Thyroid gland (tissue), 4 donors: ENCODE measurements at regions not wholly inside any gene's neighbourhood (a gene's known extent, or its start where the extent isn't known, plus 50 kb on each side); places are given as distances from the start of the nearest gene placed in this dataset.

Experiments used
- DNase-seq, 2 donors: peaks; one replicate each; pipeline ENCODE4 v3.0.0-alpha.2; 2019
- H3K27ac ChIP-seq, 3 donors: fragments of 200-600 bp; sonication (generic); 1 replicate in 2 of 3; 2 replicates in 1 of 3; pipeline ENCODE4 v1.5.1; 2016 to 2019; ENCODE audit warnings: mild to moderate bottlenecking in 1 of 3, moderate library complexity in 1 of 3
- H3K27me3 ChIP-seq: fragments of 200-600 bp; sonication (generic); one replicate; pipeline ENCODE4 v1.5.1; 2019
- H3K36me3 ChIP-seq, 2 donors: fragments of 200-600 bp; sonication (generic); one replicate each; pipeline ENCODE4 v1.5.1; 2016 to 2019
- H3K4me1 ChIP-seq, 2 donors: fragments of 200-600 bp; sonication (generic); one replicate each; pipeline ENCODE4 v1.5.1; 2017 to 2019
- H3K4me3 ChIP-seq, 3 donors: fragments of 200-600 bp; sonication (generic); replicated peaks in 1 of 3; 1 replicate in 2 of 3; 2 replicates in 1 of 3; pipeline ENCODE4 v1.5.1; 2016; ENCODE audit warnings: mild to moderate bottlenecking in 1 of 3
- H3K9me3 ChIP-seq: fragments of 200-600 bp; sonication (generic); one replicate; pipeline ENCODE4 v1.5.1; 2017
- POLR2A ChIP-seq, 2 donors: fragments of 450-650 bp; IDR thresholded peaks; one replicate each; pipeline ENCODE4 v1.6.1; 2017; ENCODE audit warnings: antibody characterized with exemption in 2 of 2, mild to moderate bottlenecking in 2 of 2, moderate library complexity in 1 of 2
- WGBS, 2 donors: methylation state at CpG; one replicate each; pipeline ENCODE4 v1.1.5; 2017; 5-methylcytosine and 5-hydroxymethylcytosine counted together
- intact Hi-C: fragments of 100-400 bp; cut with DNase I; formaldehyde crosslinking; loops from one replicate; pipeline ENCODE4 v1.15.1; 2023
- TF ChIP-seq, protein P1 (sequence below), 6 experiments: fragments of 200-600 bp in 3 of 6; fragments of 450-650 bp in 3 of 6; sonication (generic) in 3 of 6; IDR thresholded peaks; one replicate each; pipeline ENCODE4 v1.5.1; 2016 to 2019; ENCODE audit warnings: antibody characterized with exemption in 6 of 6, mild to moderate bottlenecking in 2 of 6, inconsistent platforms in 1 of 6, moderate library complexity in 1 of 6

- Histone ChIP-seq H3K9me3 (no peaks in the 10 kb centered on the region), H3K27me3 (no peaks in the 10 kb centered on the region), H3K27ac (no peak overlapping the region), H3K4me1 (no peaks in the 10 kb centered on the region), H3K4me3 (no peak overlapping the region), H3K36me3 (no peaks in the 10 kb centered on the region)
- WGBS, 2 donors: 47 to 56% methylated on average over 6 to 9 of the region's 12 CpGs
- no peak for DNase-seq
- intact Hi-C loops: no loop called here
- TF ChIP-seq POLR2A (IDR thresholded peaks at IDR 0.05): no peak
- TF ChIP-seq, protein P1, sequence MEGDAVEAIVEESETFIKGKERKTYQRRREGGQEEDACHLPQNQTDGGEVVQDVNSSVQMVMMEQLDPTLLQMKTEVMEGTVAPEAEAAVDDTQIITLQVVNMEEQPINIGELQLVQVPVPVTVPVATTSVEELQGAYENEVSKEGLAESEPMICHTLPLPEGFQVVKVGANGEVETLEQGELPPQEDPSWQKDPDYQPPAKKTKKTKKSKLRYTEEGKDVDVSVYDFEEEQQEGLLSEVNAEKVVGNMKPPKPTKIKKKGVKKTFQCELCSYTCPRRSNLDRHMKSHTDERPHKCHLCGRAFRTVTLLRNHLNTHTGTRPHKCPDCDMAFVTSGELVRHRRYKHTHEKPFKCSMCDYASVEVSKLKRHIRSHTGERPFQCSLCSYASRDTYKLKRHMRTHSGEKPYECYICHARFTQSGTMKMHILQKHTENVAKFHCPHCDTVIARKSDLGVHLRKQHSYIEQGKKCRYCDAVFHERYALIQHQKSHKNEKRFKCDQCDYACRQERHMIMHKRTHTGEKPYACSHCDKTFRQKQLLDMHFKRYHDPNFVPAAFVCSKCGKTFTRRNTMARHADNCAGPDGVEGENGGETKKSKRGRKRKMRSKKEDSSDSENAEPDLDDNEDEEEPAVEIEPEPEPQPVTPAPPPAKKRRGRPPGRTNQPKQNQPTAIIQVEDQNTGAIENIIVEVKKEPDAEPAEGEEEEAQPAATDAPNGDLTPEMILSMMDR (IDR thresholded peaks at IDR 0.05): no peak
These were observed 98.6 kb upstream of the SYT13 start for GRCh38 chr11:45384711-45385241.

DNA sequence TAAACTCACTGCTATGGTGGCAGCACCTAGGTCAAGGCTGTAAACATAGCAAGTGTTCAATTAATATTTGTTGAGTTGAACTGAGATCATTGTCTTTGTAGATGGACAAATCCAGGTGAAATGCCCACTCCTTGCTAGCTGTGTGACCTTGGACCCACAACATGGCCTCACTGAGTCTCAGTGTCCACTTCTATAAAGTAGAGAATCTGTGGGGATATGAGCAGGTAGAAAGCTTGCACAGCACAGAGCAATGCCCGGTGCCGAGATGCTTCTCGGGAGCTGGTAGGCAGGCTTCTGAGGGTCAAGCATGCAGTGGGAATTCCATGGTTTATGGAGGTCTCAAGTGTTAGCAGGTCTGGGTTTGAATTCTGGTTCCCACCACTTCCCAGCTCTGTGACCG, 97.9 kb upstream of the SYT13 start:
- H3K27ac ChIP-seq: no peak overlapping the region
- no peak for TF ChIP-seq POLR2A (IDR thresholded peaks at IDR 0.05)
- TF ChIP-seq, protein P1 (IDR thresholded peaks at IDR 0.05): no peak
- no peaks in the 10 kb centered on the region for H3K4me1 ChIP-seq
- intact Hi-C loops: no loop called here
- H3K27me3 ChIP-seq: no peaks in the 10 kb centered on the region
- no peaks in the 10 kb centered on the region for H3K36me3 ChIP-seq
- no peak for DNase-seq
- H3K4me3 ChIP-seq: no peak overlapping the region
- 80 to 90% methylated on average over 4 of the region's 4 CpGs for WGBS, 2 donors
- H3K9me3 ChIP-seq: no peaks in the 10 kb centered on the region

GRCh38 chr11:45383224-45383623, 97.1 kb upstream of the SYT13 start:
- WGBS, 2 donors: 49 to 86% methylated on average over 2 to 6 of the region's 6 CpGs
- TF ChIP-seq, protein P1 (IDR thresholded peaks at IDR 0.05): no peak
- no peak for TF ChIP-seq POLR2A (IDR thresholded peaks at IDR 0.05)
- no peaks in the 10 kb centered on the region for H3K27me3 ChIP-seq
- no peaks in the 10 kb centered on the region for H3K4me1 ChIP-seq
- H3K27ac ChIP-seq: no peak overlapping the region
- H3K4me3 ChIP-seq: no peak overlapping the region
- intact Hi-C loops: no loop called here
- H3K9me3 ChIP-seq: no peaks in the 10 kb centered on the region
- no peaks in the 10 kb centered on the region for H3K36me3 ChIP-seq
- no peak for DNase-seq

- TF ChIP-seq, protein P1 (IDR thresholded peaks at IDR 0.05): no peak
- no peak for TF ChIP-seq POLR2A (IDR thresholded peaks at IDR 0.05)
- 87 to 90% methylated on average over 7 of the region's 7 CpGs for WGBS, 2 donors
- intact Hi-C loops: no loop called here
- Histone ChIP-seq H3K4me1 (no peaks in the 10 kb centered on the region), H3K27ac (no peak overlapping the region), H3K4me3 (no peak overlapping the region), H3K9me3 (no peaks in the 10 kb centered on the region), H3K36me3 (no peaks in the 10 kb centered on the region), H3K27me3 (no peaks in the 10 kb centered on the region)
- no peak for DNase-seq
These were observed 96.2 kb upstream of the SYT13 start for GRCh38 chr11:45382133-45382878.

- Histone ChIP-seq H3K4me1 (no peaks in the 10 kb centered on the region), H3K36me3 (no peaks in the 10 kb centered on the region), H3K9me3 (no peaks in the 10 kb centered on the region), H3K4me3 (no peak overlapping the region), H3K27ac (no peak overlapping the region), H3K27me3 (no peaks in the 10 kb centered on the region)
- TF ChIP-seq, protein P1 (IDR thresholded peaks at IDR 0.05): no peak
- no peak for TF ChIP-seq POLR2A (IDR thresholded peaks at IDR 0.05)
- DNase-seq: no peak
- intact Hi-C loops: loop anchor here (10.0 kb wide), 2 partner anchors 275 to 395 kb away; no protein-coding TSS in a partner anchor
- WGBS, 2 donors: 88% methylated on average over 6 of the region's 6 CpGs
These were observed 93.2 kb upstream of the SYT13 start for GRCh38 chr11:45379162-45379863.
